NCI-H2081 treated with DMSO at 0.1 percent for 48 hours (cell line): ENCODE measurements at regions not wholly inside any gene's neighbourhood (a gene's known extent, or its start where the extent isn't known, plus 50 kb on each side); places are given as distances from the start of the nearest gene placed in this dataset.
"Not testable (repeated sequence)": the region's sequence is repeated elsewhere in the genome, so short reads cannot be mapped to it uniquely, and the experiment has no call there.

ENCODE experiments used
- DNase-seq: peaks from one replicate; lab custom pipeline; 2025; lab: John Stamatoyannopoulos, UW

DNA sequence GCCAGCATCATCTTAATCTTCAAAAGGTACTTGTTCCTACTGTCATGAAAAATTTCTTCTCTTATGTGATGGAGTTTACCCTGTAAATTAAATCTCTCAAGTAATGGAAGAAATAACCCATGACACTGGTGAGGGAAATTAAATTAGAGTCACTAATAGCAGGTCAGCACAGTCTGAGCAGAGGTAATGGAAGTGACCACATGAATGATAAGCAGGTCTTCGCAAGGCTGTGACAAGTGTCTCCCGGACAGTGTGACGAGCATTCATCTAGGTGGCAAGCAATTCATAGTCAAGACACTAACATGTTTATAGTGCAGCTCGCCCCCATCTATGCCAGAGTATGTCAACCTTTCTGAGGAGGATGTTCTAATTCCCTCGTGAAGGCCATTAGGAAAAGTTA lies 249.2 kb downstream of the FRK start:
- no peak for DNase-seq

DNA sequence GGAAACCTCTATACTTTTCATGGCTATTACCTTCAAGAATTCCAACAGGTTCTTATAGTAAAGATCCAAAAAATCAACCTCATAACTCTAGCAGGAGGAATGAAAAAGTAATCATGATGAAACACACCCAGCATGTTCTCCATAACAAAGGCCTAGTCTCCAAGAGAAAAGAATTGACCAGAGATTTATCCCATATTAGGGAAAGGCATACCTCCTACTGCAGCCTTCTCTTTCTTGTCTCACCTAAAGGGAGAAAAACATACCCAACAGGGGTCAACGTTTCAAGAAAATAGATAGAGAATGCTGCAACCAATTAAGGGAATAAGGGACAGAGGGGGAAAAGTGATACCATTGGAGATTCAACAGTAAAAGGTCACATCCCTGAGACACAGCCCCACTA lies 262.5 kb downstream of the FRK start:
- DNase-seq: no peak

DNA sequence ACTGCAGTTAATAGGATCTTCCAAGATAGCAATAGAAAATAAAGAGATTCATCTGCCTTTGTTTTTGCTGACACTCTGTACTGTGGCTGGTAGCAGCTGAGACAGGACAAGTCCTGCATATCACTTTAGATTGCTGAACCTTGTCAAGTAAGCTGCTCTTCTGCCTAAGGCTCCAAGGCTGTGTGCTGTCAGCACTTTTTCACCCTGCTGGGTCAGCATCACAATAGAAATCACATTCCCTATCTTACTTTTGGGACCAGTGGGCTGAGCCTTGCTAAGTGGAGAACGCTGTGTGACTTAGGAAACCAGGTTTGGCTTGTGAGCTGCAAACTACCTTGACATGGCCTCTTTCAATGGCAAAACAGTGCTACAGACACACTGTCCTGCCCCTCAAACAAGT lies 263.9 kb downstream of the FRK start:
- no peak for DNase-seq

DNA sequence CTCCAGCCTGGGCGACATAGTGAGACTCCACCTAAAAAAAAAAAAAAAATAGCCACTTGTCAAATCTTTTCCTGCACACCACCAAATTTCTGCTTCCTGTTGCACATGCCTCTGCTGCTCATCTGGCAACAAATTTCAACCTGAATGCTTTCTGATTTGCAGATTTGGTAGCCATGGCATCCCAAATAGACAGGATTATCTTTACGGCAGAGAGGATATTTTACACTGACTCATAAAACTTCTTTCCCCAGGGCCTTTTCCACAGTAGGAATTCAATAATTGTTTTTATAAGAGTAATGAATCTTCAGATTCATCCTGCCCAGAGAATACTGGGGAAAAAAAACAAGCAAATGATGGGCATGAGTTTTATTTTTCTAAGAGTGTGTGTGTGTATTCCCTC lies 264.6 kb downstream of the FRK start:
- no peak for DNase-seq

DNA sequence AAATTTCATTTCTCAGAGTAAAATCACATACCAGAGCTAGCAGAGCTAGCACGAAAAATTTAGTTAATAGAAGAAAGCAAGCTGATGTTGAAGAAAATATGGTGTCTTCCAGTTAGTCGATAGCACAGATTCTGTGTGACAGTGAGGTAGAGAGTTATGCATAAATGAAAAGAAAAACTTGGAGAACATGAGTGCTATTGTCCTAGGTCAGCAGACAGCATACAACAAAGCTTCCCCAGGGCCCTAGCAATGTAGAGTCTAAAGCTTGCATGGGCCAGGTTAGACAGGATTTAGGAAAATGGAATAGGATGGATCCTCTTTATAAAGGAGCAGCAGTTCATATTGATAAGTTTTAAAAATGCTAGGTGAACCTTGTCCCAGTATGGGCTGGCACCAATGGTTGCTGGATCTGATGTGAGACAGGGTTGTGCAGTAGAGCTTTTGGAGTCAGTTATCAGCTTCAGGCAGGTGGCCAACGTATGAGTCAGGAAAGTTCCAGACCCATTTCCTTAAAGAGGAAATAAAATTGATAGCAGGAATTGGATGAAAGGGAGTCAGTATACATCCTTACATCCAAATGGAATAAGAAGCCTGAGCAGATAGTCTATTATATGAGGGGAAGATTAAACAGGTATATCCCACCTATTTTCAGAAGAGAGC lies 277.2 kb downstream of the FRK start:
- no peak for DNase-seq

DNA sequence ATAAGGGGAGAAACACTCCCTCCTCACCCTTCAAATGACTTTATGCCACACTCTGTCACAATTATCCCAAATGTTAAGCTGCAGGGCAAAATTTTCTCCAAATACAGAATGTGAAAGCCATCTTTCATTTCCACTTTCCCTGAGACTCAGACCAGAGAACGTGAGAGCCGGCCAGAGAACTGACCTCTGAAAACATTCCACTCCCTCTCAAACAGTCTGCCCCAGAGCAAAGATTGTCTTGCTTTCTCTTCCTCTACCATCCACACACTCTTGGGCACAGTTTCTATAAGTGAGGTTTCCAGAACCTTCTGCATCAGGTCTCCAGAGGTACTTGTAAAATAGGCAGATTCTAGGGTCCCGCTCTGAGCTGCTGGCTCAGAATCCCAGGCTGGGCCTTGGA lies 278.1 kb downstream of the FRK start:
- no peak for DNase-seq

DNA sequence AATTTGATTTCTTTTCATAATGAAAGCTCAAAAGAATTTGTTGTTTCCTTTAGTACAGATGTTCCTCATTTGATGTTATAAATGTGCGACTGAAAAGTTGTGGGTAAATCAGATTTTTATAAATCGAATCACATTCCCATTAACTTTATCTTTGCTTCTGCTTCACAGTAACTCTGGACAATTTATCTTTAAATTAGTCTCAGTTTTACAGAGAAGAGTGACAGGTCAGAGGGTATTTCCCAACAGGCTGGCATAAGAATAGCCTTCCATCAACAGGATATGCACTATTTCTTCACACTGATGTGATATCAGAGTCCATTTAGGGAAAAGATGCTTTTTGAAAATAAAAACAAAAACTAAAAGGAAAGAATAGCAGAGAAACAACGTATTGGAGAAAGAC lies 286.9 kb downstream of the FRK start:
- no peak for DNase-seq

DNA sequence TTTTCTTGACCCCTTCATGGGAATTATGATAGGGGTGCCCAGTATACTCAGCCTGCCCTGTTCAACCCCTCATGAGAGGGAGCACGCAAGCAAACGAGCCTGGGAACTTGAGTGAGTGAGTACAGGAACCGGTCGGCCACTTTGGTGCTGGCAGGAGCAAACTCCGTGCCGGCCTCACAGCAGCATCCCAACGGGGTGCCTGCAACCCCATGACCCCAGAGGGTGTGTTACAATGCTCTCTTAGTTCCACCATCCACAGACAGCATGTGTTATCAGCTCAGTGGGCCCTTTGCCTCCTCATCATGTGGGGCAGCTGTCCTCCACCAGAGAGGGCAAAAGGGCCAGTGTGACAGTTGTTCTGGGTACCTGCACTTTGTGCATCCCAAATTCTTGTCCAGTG lies 289.8 kb downstream of the FRK start:
- DNase-seq: no peak

DNA sequence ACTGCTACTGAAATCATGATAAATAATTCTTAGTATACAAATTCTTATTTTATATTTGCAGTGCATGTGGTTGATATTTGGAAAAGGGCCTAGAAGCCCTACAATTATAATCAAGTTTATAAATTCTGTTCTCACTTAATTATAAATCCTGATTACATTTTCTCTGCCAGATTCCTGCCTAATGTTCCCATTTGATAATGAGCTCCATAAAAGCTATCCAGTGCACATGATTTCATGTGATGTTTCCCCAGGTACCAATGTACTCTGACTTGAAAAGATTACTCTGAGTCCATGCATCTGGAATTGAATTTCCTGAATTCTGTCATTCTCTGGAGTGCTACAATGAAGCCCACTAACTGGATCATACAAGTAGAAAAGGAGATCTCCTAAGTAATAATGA lies 292.2 kb downstream of the FRK start:
- no peak for DNase-seq

DNA sequence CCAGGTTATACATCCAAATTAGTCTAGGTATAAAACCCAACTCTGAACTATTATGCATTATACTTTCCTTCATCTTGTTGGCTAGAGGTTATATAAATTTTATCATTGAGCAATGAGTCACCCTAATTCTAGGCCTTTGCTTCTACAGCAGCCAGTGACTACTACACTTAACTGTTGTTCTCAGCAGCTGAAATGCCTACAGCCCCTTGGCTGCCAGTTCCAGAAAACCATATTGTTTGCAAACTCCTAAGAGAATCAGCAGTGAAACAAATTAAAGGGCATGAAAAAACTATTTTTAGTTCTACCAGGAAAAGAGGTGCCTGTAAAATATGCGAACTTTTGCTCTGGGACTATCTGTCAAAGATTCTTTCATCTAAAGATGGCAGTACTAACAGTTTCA lies 292.8 kb downstream of the FRK start:
- no peak for DNase-seq

DNA sequence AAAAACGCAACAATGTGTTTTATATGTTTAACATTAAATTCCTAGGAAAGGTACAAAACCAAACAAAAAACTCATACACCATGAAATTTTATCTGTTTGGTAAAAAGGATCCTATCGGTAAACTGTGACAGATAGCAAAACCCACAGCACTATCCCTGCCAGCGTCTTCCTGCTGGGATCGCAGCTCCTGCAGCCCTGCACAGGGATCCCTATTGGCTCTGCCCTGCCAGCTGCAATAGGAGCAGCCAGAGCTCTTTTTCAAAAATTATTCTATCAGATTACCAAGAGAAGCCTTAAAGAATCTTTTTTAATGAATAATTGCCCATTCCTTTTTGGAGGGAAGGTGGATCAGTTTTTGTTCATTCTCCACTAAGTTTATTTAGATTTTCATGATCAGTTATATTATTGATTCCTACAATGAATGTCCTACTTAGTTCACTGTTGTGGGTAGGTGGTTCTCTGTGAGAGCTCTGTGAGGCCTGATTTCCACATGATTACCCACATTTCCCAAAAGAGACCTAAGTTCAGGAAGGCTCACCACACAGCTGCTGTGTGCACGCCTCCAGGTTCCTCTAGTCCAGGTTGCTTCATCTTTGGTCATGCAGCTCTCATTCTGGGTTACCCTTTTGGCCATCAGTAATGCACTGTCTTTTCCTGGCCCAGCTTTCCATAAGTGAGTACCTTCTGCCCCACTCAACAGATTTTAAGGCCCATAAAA lies 293.8 kb downstream of the FRK start:
- DNase-seq: no peak

DNA sequence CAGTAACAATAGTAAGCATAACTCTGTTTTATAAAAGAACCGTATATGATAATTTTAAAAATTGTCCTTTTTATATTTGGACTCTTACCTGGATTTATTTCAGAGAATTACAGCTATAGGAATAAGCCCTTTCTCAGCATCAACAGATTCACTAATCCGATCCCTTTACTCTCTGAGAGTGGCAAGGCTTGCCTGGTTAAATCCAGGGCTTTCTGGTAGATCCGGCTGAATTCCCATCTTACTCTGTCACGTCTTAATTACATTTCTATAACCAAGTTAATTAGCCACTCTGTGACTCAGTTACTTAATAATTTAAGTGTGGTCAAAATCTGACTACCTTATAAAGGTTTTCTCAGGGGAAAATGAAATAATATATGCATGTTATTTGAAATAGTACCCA lies 294.7 kb downstream of the FRK start:
- no peak for DNase-seq

DNA sequence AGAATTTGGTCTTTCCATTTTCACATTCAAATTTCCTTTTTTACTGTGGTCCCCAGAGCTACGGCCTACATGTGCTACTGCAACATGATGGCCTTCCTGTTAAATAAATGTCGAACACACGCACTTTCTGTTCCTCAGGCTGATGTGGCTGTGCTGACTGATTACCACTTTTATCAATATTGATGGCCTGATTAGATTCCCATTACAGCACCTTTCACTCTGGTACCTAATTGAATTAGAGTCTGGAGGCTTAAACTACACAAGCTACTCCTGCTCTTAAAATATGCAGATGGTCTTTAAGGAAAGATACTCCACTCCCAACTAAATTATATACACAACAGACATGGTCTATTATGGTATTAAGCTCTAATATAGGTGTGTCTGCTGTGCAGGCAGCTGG lies 301.6 kb downstream of the FRK start:
- no peak for DNase-seq

DNA sequence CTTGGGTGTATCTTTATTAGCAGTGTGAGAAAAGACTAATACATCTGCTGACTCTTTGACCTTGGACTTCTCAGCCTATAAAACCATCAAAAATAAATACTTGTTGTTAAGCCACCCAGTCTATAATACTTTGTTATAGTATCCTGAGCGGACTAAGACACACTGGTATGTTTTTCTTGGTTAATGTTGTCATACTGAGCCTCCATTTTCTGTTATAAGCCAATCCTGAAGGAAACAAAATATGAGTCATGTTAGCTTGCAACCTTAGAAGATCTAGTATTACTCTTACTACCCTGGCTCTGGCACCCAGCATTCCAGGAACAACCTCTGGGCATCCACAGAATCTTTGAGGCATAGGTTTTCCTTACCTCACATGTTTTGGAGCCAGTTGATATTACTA lies 307.2 kb downstream of the FRK start:
- DNase-seq: no peak

DNA sequence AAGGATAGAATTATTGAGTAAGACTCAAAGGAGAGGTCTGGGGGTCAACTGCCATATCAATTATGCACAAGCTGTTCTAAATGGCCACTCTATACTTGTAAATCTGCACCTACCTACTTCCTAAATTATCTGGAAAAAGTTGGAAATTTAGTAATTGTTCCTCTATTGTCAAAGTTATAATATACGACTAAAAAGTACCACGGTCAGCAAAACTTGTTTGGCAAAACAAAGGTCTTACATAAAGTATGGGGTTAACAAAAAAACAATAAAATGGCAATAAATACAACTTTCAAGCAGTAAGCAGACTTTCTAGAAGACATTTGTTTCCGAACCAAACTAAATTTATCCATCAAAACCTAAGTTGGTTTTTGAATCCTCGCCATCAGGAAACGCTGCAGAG lies 309.7 kb downstream of the FRK start:
- no peak for DNase-seq

DNA sequence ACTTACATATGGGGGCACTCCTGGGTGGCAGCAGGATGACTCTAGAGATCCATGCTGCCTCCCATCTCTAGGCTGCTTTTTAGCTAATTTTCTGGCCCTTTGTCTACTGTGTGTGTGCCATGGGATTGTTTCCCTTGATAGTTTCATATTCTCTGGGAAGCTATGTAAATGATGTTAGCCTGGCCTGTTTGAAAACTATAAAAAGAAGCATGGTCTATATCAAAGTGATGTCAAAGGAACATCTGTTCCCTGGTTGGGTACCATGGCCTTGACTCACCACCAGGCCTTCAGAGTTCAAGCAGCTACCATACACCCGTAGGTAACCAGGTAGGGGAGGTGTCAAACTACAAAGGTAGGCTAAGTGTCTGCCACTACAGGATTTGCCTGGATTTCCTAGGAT lies 310.4 kb downstream of the FRK start:
- no peak for DNase-seq

DNA sequence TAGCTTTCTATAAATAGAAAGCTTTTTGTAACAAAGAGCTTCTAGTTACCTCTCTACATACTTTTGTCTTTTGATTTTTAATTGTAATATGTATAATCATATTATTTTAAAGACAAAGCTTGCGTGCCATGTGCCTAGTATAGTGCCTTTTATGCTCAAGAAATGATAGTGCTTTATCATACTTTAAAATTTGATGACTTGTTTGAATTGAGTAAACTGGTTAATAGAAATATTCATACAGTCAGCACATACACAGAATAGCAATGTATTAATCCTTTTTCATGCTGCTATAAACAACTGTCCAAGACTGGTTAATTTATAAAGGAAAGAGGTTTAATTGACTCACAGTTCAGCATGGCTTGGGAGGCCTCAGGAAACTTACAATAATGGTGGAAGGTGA lies 313.0 kb downstream of the FRK start:
- no peak for DNase-seq

DNA sequence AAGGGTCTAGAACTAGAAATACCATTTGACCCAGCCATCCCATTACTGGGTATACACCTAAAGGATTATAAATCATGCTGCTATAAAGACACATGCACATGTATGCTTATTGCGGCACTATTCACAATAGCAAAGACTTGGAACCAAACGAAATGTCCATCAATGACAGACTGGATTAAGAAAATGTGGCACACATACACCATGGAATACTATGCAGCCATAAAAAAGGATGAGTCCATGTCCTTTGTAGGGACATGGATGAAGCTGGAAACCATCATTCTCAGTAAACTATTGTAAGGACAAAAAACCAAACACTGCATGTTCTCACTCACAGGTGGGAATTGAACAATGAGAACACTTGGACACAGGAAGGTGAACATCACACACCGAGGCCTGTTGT lies 314.1 kb downstream of the FRK start:
- not testable (repeated sequence) for DNase-seq

DNA sequence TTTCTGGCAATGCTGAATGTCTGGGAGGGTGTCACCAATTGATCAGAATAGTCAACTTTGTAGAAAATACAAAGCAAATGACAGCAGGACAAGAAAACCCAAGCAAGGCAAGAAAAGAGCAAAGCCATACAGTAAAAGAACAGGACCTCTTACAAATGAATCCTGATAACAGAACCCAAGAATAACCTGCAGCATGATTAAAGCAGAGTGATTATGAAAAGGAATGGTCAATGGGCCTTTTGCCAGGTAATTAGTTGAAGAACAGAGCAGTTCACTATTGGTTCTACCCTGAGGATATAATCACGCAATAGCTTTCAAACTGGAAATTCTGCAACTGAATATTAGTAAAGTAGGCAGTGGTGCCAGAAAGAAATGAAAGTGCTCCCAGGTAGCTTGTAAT lies 319.8 kb downstream of the FRK start:
- no peak for DNase-seq

DNA sequence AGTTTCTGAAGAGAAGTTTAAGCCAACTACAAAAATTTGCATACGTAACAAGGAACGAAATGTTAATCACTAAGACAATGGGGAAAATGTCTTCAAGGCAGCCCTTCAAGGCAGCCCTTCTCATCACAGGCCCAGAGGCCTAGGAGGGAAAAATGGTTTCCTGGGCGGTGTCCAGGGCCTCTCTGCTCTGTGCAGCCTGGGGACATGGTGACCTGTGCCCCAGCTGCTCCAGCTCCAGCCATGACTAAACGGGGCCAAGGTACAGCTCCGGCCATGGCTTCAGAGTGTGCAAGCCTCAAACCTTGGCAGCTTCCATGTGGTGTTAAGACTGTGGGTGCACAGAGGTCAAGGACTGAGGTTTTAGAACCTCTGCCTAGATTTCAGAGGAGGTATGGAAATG lies 325.1 kb downstream of the FRK start:
- no peak for DNase-seq

DNA sequence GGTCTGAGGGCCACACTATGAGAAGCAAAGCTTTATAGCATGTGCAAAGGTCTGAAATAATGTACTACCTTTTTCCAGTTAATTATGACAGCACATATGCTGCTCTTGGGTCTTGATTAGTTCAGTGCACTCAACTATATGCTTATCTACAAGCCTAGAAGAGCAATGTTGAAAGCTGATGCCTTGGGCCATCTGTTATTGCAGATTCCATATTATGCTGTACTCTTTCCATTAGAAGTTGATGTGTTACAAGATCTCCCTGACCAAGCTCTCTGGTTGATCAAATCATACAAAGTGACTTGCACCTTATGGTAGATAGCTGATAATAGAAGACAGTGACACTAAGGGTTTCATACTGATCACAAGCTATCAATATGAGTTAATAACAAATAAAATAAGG lies 327.3 kb downstream of the FRK start:
- no peak for DNase-seq

DNA sequence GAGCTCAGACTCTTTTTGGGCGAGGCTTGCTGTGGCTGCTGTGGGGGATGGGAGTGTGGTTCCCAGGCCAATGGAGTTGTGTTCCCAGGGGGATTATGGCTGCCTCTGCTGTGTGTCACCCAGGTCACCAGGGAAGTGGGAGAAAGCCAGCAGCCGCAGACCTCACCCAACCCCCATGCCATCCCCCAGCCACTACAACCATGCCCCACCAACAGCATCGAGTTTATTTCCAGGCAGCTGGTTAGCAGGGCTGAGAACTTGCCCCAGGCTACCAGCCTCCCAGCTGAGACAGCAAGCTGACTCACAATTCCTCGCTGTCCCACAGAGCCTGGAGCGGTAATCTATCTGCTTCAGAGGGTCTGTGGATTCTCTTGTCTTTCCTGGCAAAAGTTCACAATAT lies 331.7 kb downstream of the FRK start:
- no peak for DNase-seq

DNA sequence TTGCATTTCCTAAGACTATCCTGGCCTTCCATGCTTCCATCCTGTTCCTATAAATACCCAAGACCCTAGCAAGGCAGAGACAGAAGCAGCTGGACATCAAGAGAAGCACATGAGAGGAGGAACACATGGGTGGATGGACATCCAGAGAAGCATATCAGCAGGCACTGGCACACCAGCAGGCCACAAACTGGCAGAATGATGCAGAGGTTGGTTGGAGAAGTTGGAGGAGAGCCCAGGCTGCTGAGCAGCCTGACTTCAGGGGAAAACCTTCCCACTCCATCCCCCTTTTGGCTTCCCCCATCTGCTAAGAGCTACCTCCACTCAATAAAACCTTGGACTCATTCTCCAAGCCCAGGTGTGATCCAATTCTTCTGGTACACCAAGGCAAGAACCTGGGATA lies 332.5 kb downstream of the FRK start:
- DNase-seq: no peak

DNA sequence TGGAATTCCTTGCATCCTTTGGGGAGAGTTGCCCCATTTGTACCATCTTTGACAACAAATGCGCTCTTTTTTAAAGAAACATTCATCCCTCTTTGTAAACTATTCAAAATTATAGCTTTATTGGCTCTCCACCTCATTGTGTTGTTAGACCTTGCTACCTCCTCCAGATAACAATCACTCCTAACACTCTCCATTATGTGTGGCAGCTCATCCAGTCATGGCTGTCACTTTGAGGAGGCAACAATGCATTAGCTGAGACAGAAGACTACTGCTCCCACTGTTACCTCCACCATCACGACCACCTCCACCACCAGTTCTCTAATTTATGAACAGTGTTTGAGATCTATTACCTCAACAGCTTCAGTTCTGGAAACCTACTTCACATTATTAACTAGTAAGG lies 339.1 kb downstream of the FRK start:
- DNase-seq: no peak
